Liver (tissue), 8 donors: ENCODE measurements at regions not wholly inside any gene's neighbourhood (a gene's known extent, or its start where the extent isn't known, plus 50 kb on each side); places are given as distances from the start of the nearest gene placed in this dataset.

Experiments
- DNase-seq: peaks from one replicate; pipeline ENCODE4 v3.0.0-alpha.2; 2017; ENCODE audit warnings: low spot score
- H3K27ac ChIP-seq, 2 donors: one replicate each; pipeline ENCODE4 v1.7.0; 2013; ENCODE audit warnings: inconsistent platforms in 2 of 2, low read length in 2 of 2, control low read depth in 1 of 2, low read depth in 1 of 2, mild to moderate bottlenecking in 1 of 2
- H3K27me3 ChIP-seq, 4 donors: one replicate each; pipeline versions ENCODE4 v1.6.1 to v1.7.0; 2013; ENCODE audit warnings: low read length in 3 of 4, inconsistent platforms in 1 of 4, mild to moderate bottlenecking in 1 of 4, moderate library complexity in 1 of 4; ENCODE audit not compliant: control insufficient read depth in 4 of 4, insufficient read depth in 4 of 4
- H3K36me3 ChIP-seq, 4 donors: one replicate each; pipeline versions ENCODE4 v1.6.1 to v1.7.0; 2013; ENCODE audit warnings: low read length in 3 of 4, mild to moderate bottlenecking in 3 of 4, low read depth in 1 of 4, moderate library complexity in 1 of 4; ENCODE audit not compliant: control insufficient read depth in 4 of 4, insufficient read depth in 3 of 4
- H3K4me1 ChIP-seq, 4 donors: one replicate each; pipeline versions ENCODE4 v1.6.1 to v1.7.0; 2013; ENCODE audit warnings: low read length in 3 of 4, mild to moderate bottlenecking in 3 of 4, moderate library complexity in 1 of 4; ENCODE audit not compliant: control insufficient read depth in 4 of 4, insufficient read depth in 4 of 4
- H3K4me3 ChIP-seq, 3 donors: one replicate each; pipeline versions ENCODE4 v1.6.1 to v1.7.0; 2013; ENCODE audit warnings: low read length in 3 of 3, control low read depth in 1 of 3, low read depth in 1 of 3, mild to moderate bottlenecking in 1 of 3
- H3K9ac ChIP-seq, 2 donors: one replicate each; pipeline ENCODE4 v1.7.0; 2013; ENCODE audit warnings: low read length in 2 of 2, mild to moderate bottlenecking in 2 of 2, moderate library complexity in 2 of 2, control low read depth in 1 of 2, low read depth in 1 of 2
- H3K9me3 ChIP-seq, 4 donors: one replicate each; pipeline versions ENCODE4 v1.6.1 to v1.7.0; 2013; ENCODE audit warnings: low read length in 3 of 4; ENCODE audit not compliant: control insufficient read depth in 4 of 4
- ATF3 ChIP-seq: IDR thresholded peaks from 2 replicates; pipeline ENCODE4 v1.6.1; 2016; ENCODE audit warnings: antibody characterized with exemption
- CTCF ChIP-seq: fragments of 150-350 bp; IDR thresholded peaks from 2 replicates; pipeline ENCODE4 v1.5.1; 2017; ENCODE audit warnings: improper control_type of control experiment, low read depth, low read length; ENCODE audit not compliant: missing input control
- EGR1 ChIP-seq, 2 donors: IDR thresholded peaks; 2 replicates each; pipeline ENCODE4 v1.6.1; 2016 to 2018; ENCODE audit warnings: antibody characterized with exemption in 2 of 2, low read depth in 2 of 2
- FOXA1 ChIP-seq: IDR thresholded peaks from 2 replicates; pipeline ENCODE4 v1.6.1; 2016; ENCODE audit warnings: antibody characterized with exemption
- FOXA2 ChIP-seq: IDR thresholded peaks from 2 replicates; pipeline ENCODE4 v1.6.1; 2016; ENCODE audit warnings: antibody characterized with exemption
- HNF4A ChIP-seq, 2 donors: conservative IDR thresholded peaks; 2 replicates each; pipeline ENCODE4 v1.6.1; 2016; ENCODE audit warnings: antibody characterized with exemption in 2 of 2, mild to moderate bottlenecking in 2 of 2
- HNF4G ChIP-seq: IDR thresholded peaks from 2 replicates; pipeline ENCODE4 v1.6.1; 2016; ENCODE audit warnings: antibody characterized with exemption
- JUND ChIP-seq, 2 donors: IDR thresholded peaks; 2 replicates each; pipeline ENCODE4 v1.6.1; 2016; ENCODE audit warnings: antibody characterized with exemption in 2 of 2
- MAX ChIP-seq: IDR thresholded peaks from 2 replicates; pipeline ENCODE4 v1.6.1; 2016; ENCODE audit warnings: antibody characterized with exemption
- RAD21 ChIP-seq, 2 donors: IDR thresholded peaks; 2 replicates each; pipeline ENCODE4 v1.6.1; 2016; ENCODE audit warnings: antibody characterized with exemption in 2 of 2, mild to moderate bottlenecking in 2 of 2
- REST ChIP-seq: IDR thresholded peaks from 2 replicates; pipeline ENCODE4 v1.6.1; 2016; ENCODE audit warnings: antibody characterized with exemption, mild to moderate bottlenecking
- RXRA ChIP-seq, 2 donors: IDR thresholded peaks; 2 replicates each; pipeline ENCODE4 v1.6.1; 2017 to 2018; ENCODE audit warnings: antibody characterized with exemption in 2 of 2, mild to moderate bottlenecking in 1 of 2
- SP1 ChIP-seq: IDR thresholded peaks from 2 replicates; pipeline ENCODE4 v1.6.1; 2018; ENCODE audit warnings: antibody characterized with exemption, mild to moderate bottlenecking
- TAF1 ChIP-seq: conservative IDR thresholded peaks from 2 replicates; pipeline ENCODE4 v1.6.1; 2016; ENCODE audit warnings: antibody characterized with exemption, mild to moderate bottlenecking
- YY1 ChIP-seq: IDR thresholded peaks from 2 replicates; pipeline ENCODE4 v1.6.1; 2016; ENCODE audit warnings: antibody characterized with exemption, mild to moderate bottlenecking
- ZBTB33 ChIP-seq: IDR thresholded peaks from 2 replicates; pipeline ENCODE4 v1.6.1; 2016; ENCODE audit warnings: antibody characterized with exemption
- WGBS: extraction: QIAGEN DNeasy Blood & Tissue Kit; methylation state at CpG from one replicate; pipeline ENCODE4 v1.1.7; 2013; 5-methylcytosine and 5-hydroxymethylcytosine counted together
- donor health status: healthy.
- donor health status: healthy.
- donor health status: healthy.
- donor health status: healthy.
- donor health status: healthy.

GRCh38 chr2:111623380-111623779 lies 260.6 kb downstream of the ANAPC1 start:
- Histone ChIP-seq H3K4me1 (peaks cover 1 to 9% (median 5%) of the 10 kb centered on the region in 4 donors), H3K36me3 (no peaks in the 10 kb centered on the region), H3K27ac (no peak overlapping the region), H3K9me3 (no peaks in the 10 kb centered on the region), H3K9ac (no peak overlapping the region), H3K27me3 (no peaks in the 10 kb centered on the region), H3K4me3 (no peak overlapping the region)
- 96% methylated on average over 3 of the region's 3 CpGs for WGBS
- no peak for DNase-seq
- TF ChIP-seq RXRA (IDR thresholded peaks at IDR 0.05) = no peak
- no peak for TF ChIP-seq ZBTB33
- no peak for TF ChIP-seq MAX
- TF ChIP-seq HNF4G = no peak
- TF ChIP-seq HNF4A (conservative IDR thresholded peaks at IDR 0.05) = no peak
- TF ChIP-seq CTCF = no peak
- no peak for TF ChIP-seq JUND (IDR thresholded peaks at IDR 0.05)
- no peak for TF ChIP-seq FOXA2
- no peak for TF ChIP-seq RAD21 (IDR thresholded peaks at IDR 0.05)
- TF ChIP-seq REST = no peak

- peaks cover 0 to 6% (median 2%) of the 10 kb centered on the region in 4 donors for H3K4me1 ChIP-seq
- no peak overlapping the region for H3K4me3 ChIP-seq
- no peaks in the 10 kb centered on the region for H3K27me3 ChIP-seq
- H3K27ac ChIP-seq = no peak overlapping the region
- no peak overlapping the region for H3K9ac ChIP-seq
- peaks cover 0 to 2% (median 0%) of the 10 kb centered on the region in 4 donors for H3K9me3 ChIP-seq
- no peaks in the 10 kb centered on the region for H3K36me3 ChIP-seq
- DNase-seq = no peak
- TF ChIP-seq SP1 (peak; percentile 40), ZBTB33 (peak; percentile 55), YY1 (peak; percentile 47), EGR1 (IDR thresholded peaks at IDR 0.05; ENCODE audit: low read depth in 2 of 2) (peak in 1 of 2 donors; percentile 31), RXRA (IDR thresholded peaks at IDR 0.05) (peak; percentile 33 to 84), FOXA1 (peak; percentile 41), JUND (IDR thresholded peaks at IDR 0.05) (peak; percentile 38 to 74), MAX (peak; percentile 87), RAD21 (IDR thresholded peaks at IDR 0.05) (peak; percentile 46 to 54), ATF3 (no peak), TAF1 (no peak), HNF4A (conservative IDR thresholded peaks at IDR 0.05) (peak; percentile 62 to 77), REST (peak; percentile 34), HNF4G (no peak)
- 56% methylated on average over 3 of the region's 3 CpGs for WGBS
Measured at GRCh38 chr2:111624411-111625156, 259.4 kb downstream of the ANAPC1 start.
